ENCODE measurements at regions not wholly inside any gene's neighbourhood (a gene's known extent, or its start where the extent isn't known, plus 50 kb on each side); places are given as distances from the start of the nearest gene placed in this dataset.

GRCh38 chr6:113083947-113084346 is 736.8 kb downstream of the RFPL4B start:
- no peak overlapping the region for H3K4me3 ChIP-seq
- H3K9me3 ChIP-seq = no peaks in the 10 kb centered on the region
- TF ChIP-seq POLR2A (IDR thresholded peaks at IDR 0.05) = no peak
- no peak for TF ChIP-seq CTCF (IDR thresholded peaks at IDR 0.05)
- no peak for TF ChIP-seq EP300 (IDR thresholded peaks at IDR 0.05)
- no peak for TF ChIP-seq POLR2AphosphoS5 (IDR thresholded peaks at IDR 0.05)
- no peak for DNase-seq
- no peak for ATAC-seq (ENCODE audit: low FRiP score in 2 of 2)
- H3K4me1 ChIP-seq = no peaks in the 10 kb centered on the region
- no peaks in the 10 kb centered on the region for H3K27me3 ChIP-seq
- no peaks in the 10 kb centered on the region for H3K36me3 ChIP-seq
- WGBS, 2 donors = 91 to 94% methylated on average over 3 of the region's 3 CpGs
- no peak overlapping the region for H3K27ac ChIP-seq

DNA sequence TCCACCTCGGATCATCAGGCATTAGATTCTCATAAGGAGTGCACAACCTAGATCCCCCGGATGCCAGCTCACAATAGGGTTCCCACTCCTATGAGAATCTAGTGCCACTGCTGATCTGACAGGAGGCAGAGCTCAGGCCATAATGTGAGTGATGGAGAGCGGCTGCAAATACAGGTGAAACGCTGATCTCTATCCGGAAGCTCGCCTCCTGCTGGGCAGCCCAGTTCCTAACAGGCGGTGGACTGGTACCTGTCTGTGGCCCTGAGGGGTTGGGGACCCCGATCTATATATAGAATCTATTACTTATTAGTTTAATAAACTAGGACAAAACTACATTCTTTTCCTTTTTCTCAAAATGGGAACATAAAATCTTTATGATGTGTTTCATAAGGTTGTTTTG is 741.9 kb downstream of the RFPL4B start:
- TF ChIP-seq POLR2AphosphoS5 (IDR thresholded peaks at IDR 0.05) (no peak), CTCF (IDR thresholded peaks at IDR 0.05) (no peak), EP300 (IDR thresholded peaks at IDR 0.05) (no peak), POLR2A (IDR thresholded peaks at IDR 0.05) (no peak)

DNA sequence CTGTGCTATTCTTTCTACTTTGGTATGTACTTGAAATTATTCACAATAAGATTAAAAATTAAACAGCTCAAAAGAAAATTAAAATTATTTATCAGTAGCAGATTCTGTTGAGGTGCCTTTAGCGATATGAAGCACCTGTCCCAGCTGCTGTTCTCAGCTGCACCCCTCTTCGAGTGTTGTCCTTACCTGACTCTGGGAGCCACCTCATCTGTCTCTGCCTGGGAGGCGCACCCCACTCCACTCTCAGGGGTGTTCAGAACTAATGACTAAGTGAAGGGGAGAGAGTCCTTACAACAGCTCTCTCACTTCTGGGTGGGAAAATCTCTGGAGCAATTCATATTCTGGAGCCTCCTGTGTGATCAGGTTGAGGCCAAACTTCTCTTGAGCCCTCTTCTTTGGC is 745.7 kb downstream of the RFPL4B start:
- ATAC-seq (ENCODE audit: low FRiP score in 2 of 2) = peak in 1 of 2 donors; percentile 23

More for the DNA sequence above, 741.9 kb downstream of the RFPL4B start:
- no peak overlapping the region for H3K27ac ChIP-seq
- no peak overlapping the region for H3K4me3 ChIP-seq
- H3K4me1 ChIP-seq = no peaks in the 10 kb centered on the region
- no peaks in the 10 kb centered on the region for H3K9me3 ChIP-seq
- DNase-seq (no peak), ATAC-seq (ENCODE audit: low FRiP score in 2 of 2) (no peak)
- 84 to 85% methylated on average over 8 of the region's 8 CpGs for WGBS, 2 donors
- no peaks in the 10 kb centered on the region for H3K27me3 ChIP-seq
- no peaks in the 10 kb centered on the region for H3K36me3 ChIP-seq

GRCh38 chr6:113094779-113095178 is 747.6 kb downstream of the RFPL4B start:
- no peaks in the 10 kb centered on the region for H3K4me1 ChIP-seq
- H3K27ac ChIP-seq = no peak overlapping the region
- ATAC-seq (ENCODE audit: low FRiP score in 2 of 2) = no peak
- H3K9me3 ChIP-seq = no peaks in the 10 kb centered on the region
- no peak overlapping the region for H3K4me3 ChIP-seq
- 35 to 59% methylated on average over 3 of the region's 3 CpGs for WGBS, 2 donors
- no peaks in the 10 kb centered on the region for H3K36me3 ChIP-seq
- no peaks in the 10 kb centered on the region for H3K27me3 ChIP-seq
- DNase-seq = no peak
- TF ChIP-seq EP300 (IDR thresholded peaks at IDR 0.05) (no peak), CTCF (IDR thresholded peaks at IDR 0.05) (no peak), POLR2AphosphoS5 (IDR thresholded peaks at IDR 0.05) (no peak), POLR2A (IDR thresholded peaks at IDR 0.05) (no peak)

More for the DNA sequence above, 745.7 kb downstream of the RFPL4B start:
- no peaks in the 10 kb centered on the region for H3K27me3 ChIP-seq
- H3K36me3 ChIP-seq = no peaks in the 10 kb centered on the region
- no peak overlapping the region for H3K4me3 ChIP-seq
- no peak overlapping the region for H3K27ac ChIP-seq
- WGBS, 2 donors = 85% methylated on average over 3 of the region's 3 CpGs
- TF ChIP-seq POLR2AphosphoS5 (IDR thresholded peaks at IDR 0.05) (no peak), EP300 (IDR thresholded peaks at IDR 0.05) (no peak), POLR2A (IDR thresholded peaks at IDR 0.05) (no peak), CTCF (IDR thresholded peaks at IDR 0.05) (no peak)
- no peaks in the 10 kb centered on the region for H3K4me1 ChIP-seq
- no peak for DNase-seq
- H3K9me3 ChIP-seq = no peaks in the 10 kb centered on the region

DNA sequence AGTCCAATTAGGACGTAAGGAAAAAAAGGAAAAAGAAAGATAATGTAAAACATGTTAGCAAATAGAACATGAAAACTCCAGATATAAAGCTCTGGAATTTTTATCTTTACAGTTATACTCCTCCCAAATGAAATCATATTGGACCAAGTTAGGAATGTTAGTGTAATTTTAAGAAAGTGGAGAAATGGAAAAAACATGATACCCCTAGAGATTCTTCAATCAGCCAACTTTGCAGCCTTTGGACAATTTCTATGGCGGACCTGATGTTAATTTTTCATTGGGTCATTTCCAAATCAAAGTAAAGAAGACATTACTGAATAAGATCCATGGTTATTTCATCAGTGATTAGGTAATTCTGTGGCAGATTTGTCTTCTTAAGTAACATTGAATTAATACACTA is 748.7 kb downstream of the RFPL4B start:
- no peaks in the 10 kb centered on the region for H3K36me3 ChIP-seq
- peak in 1 of 2 donors; percentile 71 for ATAC-seq (ENCODE audit: low FRiP score in 2 of 2)
- TF ChIP-seq POLR2AphosphoS5 (IDR thresholded peaks at IDR 0.05) (no peak), EP300 (IDR thresholded peaks at IDR 0.05) (no peak), POLR2A (IDR thresholded peaks at IDR 0.05) (no peak), CTCF (IDR thresholded peaks at IDR 0.05) (no peak)
- H3K4me1 ChIP-seq = no peaks in the 10 kb centered on the region
- WGBS, 2 donors = 86 to 90% methylated on average over 2 of the region's 2 CpGs
- H3K27me3 ChIP-seq = no peaks in the 10 kb centered on the region
- H3K27ac ChIP-seq = no peak overlapping the region
- H3K4me3 ChIP-seq = no peak overlapping the region
- no peaks in the 10 kb centered on the region for H3K9me3 ChIP-seq
- DNase-seq = no peak
